ENCODE measurements at regions not wholly inside any gene's neighbourhood (a gene's known extent, or its start where the extent isn't known, plus 50 kb on each side); places are given as distances from the start of the nearest gene placed in this dataset.

DNA sequence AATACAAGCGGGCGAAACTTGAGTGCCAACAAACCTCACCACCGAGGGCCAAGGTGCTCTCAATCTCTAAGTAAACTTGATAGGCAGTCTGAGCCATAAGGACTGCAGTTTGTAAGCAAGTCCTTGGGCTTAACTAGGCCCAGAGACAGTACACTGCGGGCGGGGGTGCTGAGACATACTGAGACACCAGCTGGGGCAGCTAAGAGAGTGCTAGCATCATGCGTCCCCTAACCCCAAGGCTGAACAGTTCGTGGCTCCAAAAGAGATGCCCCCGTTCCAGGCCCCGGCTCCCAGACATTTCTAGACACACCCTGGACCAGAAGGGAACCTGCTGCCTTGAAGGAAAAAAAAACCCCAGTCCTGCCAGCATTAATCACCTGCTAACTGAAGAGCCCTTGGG is 126.8 kb upstream of the PRDX4 start:
- no peak for DNase-seq

- no peak for DNase-seq
Observed at GRCh38 chrX:23548164-23548563, 119.1 kb upstream of the PRDX4 start.

GRCh38 chrX:23552303-23552702 is 115.0 kb upstream of the PRDX4 start:
- no peak for DNase-seq

- peak; percentile 10 for DNase-seq
Observed at GRCh38 chrX:23554304-23554703, 113.0 kb upstream of the PRDX4 start.

DNA sequence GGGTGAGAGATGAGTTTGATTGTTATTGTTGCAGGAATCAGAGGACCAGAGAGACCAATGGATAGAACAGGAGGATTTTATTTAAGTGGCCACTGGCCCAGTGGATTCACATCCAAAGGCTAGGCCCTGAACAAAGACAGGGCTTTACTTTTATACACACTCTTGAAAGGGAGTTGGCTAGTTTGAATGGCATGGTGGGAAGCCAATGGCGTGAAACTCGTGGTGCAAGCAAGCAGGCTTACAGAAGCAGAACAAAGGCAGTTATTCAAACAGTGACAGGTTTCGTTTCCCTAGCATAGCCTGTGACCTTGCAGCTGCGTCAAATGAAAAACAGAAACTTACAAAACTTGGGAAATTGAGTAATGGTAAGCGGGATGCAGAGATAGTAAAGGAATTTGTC is 110.2 kb upstream of the PRDX4 start:
- DNase-seq, result no peak

GRCh38 chrX:23559975-23560374 is 107.3 kb upstream of the PRDX4 start:
- DNase-seq, result no peak

GRCh38 chrX:23570674-23571343 is 96.5 kb upstream of the PRDX4 start:
- no peak for DNase-seq

DNA sequence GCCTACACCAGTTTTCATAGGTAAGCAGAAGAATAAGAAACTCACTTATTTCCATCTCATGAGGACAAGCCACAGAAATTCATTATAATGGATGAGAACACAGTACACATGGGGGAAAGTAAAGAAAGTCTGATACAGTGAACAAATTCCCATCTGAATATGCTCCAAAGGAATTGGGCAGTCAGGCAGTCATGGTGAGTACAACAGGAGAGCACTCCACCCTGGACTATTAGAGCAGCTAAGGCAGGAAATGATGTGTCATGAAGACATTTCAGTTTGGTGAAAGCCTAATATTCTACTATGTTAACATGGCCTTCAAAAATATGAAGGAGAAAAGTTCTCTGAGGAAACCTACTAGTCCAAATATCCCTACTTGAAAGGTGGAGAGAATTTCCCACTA is 92.0 kb upstream of the PRDX4 start:
- no peak for DNase-seq

DNA sequence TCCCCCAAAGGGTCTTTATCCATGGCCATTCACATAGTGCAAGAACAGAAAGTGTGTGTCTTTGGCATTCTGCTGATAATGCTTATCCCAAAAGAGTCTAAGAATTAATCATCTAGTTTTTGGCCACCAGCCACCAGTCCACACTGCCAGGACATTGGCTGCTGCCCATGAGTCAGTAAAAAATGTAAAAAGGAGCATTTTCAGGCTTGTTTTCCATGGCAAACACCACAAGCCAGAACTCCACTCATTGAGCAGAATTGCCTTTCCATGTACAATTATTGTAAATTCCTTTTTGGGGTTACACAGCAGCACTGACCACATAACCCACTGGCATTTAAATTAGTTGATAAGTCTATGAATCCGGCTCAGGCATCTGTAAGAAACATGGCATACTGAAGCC is 89.2 kb upstream of the PRDX4 start:
- no peak for DNase-seq

GRCh38 chrX:23589496-23589895 is 77.8 kb upstream of the PRDX4 start:
- no peak for DNase-seq

DNA sequence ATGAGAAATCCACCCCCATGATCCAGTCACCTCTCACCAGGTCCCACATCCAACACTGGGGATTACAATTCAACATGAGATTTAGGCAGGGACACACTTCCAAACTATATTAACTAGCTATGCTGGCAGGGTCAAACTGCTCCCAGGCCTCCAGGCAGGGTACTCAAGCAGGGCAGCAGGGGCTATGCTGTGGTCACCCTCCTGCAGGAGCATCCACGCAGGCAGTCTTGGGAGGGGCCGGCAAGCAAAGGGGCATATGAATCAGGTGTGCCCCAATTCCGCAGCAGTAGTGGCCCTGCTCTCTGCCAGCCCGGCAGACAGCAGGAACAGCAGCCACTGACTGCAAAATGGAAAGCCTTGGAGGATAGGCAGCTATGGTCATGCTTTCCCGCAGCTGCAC is 74.6 kb upstream of the PRDX4 start:
- DNase-seq, result no peak

GRCh38 chrX:23598575-23598974 is 68.7 kb upstream of the PRDX4 start:
- no peak for DNase-seq

DNA sequence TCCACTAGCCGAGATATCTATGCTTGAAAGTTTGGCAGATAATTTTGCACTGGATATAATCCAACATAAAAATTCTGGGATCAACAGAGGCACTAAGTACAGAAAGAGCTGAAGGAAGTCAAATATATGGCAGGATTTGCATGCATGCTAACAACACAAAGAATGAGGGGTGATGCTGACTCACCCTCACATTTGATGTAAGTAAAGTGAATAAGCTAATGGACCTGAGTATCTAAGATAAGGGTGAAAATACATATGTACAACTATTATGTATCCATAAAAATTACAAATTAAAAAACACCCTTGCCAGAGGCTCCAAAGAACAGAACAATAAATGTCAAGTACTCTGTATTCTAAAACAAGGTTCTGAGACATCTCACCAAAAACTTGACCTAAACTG is 63.8 kb upstream of the PRDX4 start:
- DNase-seq, result no peak

- no peak for DNase-seq
Observed at GRCh38 chrX:23610495-23610894, 56.8 kb upstream of the PRDX4 start.

DNA sequence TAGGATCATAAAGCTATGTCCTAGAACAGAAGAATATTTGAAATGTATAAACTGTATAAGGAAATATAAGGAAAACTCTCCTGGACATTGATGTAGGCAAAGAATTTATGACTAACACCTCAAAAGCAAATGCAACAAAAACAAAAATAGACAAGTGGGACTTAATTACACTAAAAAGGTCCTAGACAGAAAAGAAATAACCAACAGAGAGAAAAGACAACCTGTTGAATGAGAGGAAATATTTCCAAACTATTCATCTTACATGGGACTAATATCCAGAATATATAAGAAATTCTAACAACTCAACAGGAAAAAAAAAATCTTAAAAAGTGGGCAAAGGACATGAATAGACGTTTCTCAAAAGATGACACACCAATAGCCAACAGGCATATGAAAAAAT is 54.4 kb upstream of the PRDX4 start:
- DNase-seq, result no peak

DNA sequence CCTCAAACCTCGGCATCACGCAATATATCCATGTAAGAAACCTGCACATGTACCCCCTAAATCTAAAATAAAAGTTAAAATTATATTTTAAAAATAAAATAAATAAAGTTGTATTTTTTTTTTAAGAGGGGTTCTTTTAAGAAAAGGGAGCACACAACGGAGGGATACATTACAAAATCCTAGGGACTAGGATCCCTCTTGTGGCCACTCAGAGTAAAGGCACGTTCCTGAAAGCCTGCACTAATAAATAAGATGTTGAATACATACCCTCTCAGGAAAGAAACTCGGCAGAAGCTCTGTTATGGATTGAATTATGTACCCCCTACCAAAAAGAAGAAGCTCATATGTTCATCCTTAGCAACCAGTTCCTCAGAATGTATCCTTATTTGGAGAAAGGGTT is 50.9 kb upstream of the PRDX4 start:
- DNase-seq, result peak; percentile 19
